ENCODE measurements at regions not wholly inside any gene's neighbourhood (a gene's known extent, or its start where the extent isn't known, plus 50 kb on each side); places are given as distances from the start of the nearest gene placed in this dataset.

- TF ChIP-seq CREB1 (IDR thresholded peaks at IDR 0.05) (no peak), CTCF (IDR thresholded peaks at IDR 0.05; ENCODE audit: control extremely low read depth in 1 of 3, insufficient read depth in 1 of 3, low read depth in 1 of 3, low read length in 3 of 3) (no peak), ATF3 (IDR thresholded peaks at IDR 0.05; ENCODE audit: insufficient read depth, low read depth, low read length) (no peak), RAD21 (IDR thresholded peaks at IDR 0.05 in 1 of 2, conservative IDR thresholded peaks at IDR 0.05 in 1 of 2; ENCODE audit: low read depth in 2 of 2, low read length in 2 of 2) (no peak), EP300 (IDR thresholded peaks at IDR 0.05; ENCODE audit: borderline replicate concordance in 1 of 2, low read depth in 2 of 2, low read length in 2 of 2) (no peak), CBX8 (IDR thresholded peaks at IDR 0.05; ENCODE audit: borderline replicate concordance, low read depth, low read length) (no peak), SIN3A (conservative IDR thresholded peaks at IDR 0.05 in 1 of 2, IDR thresholded peaks at IDR 0.05 in 1 of 2; ENCODE audit: low read depth in 1 of 2, low read length in 2 of 2) (no peak), SRF (IDR thresholded peaks at IDR 0.05; ENCODE audit: low read depth, low read length) (no peak), EZH2 (IDR thresholded peaks at IDR 0.05; ENCODE audit: low read depth, low read length, severe bottlenecking) (no peak)
Measured at GRCh38 chr9:129421371-129421770, 199.5 kb downstream of the C9orf50 start.
